GM21367 (cell line): ENCODE measurements at regions not wholly inside any gene's neighbourhood (a gene's known extent, or its start where the extent isn't known, plus 50 kb on each side); places are given as distances from the start of the nearest gene placed in this dataset.
A peak's percentile ranks its signal among the peaks of the same experiment; 100 is the strongest.

Experiments
- ATAC-seq: cut with Tn5 transposase; IDR thresholded peaks from one replicate; pipeline ENCODE4 v1.9.1; 2021; ENCODE audit not compliant: unreplicated experiment

GRCh38 chr10:55274367-55274766, 473.3 kb upstream of the PCDH15 start:
- no peak for ATAC-seq

- ATAC-seq, result no peak
Measured at GRCh38 chr10:55273946-55274345, 472.9 kb upstream of the PCDH15 start.

- no peak for ATAC-seq
Measured at GRCh38 chr10:55272886-55273285, 471.9 kb upstream of the PCDH15 start.

- no peak for ATAC-seq
Measured at GRCh38 chr10:55266797-55267196, 465.8 kb upstream of the PCDH15 start.

GRCh38 chr10:55263327-55263726, 462.3 kb upstream of the PCDH15 start:
- no peak for ATAC-seq

GRCh38 chr10:55242544-55242943, 441.5 kb upstream of the PCDH15 start:
- no peak for ATAC-seq

GRCh38 chr10:55237462-55237861, 436.4 kb upstream of the PCDH15 start:
- ATAC-seq, result no peak

GRCh38 chr10:55233505-55233904, 432.5 kb upstream of the PCDH15 start:
- peak; percentile 98 for ATAC-seq

- ATAC-seq, result no peak
Measured at GRCh38 chr10:55233090-55233489, 432.1 kb upstream of the PCDH15 start.

- no peak for ATAC-seq
Measured at GRCh38 chr10:55232553-55232952, 431.5 kb upstream of the PCDH15 start.

GRCh38 chr10:55227967-55228366, 426.9 kb upstream of the PCDH15 start:
- ATAC-seq, result no peak

- ATAC-seq, result no peak
Measured at GRCh38 chr10:55224007-55224781, 423.2 kb upstream of the PCDH15 start.

- ATAC-seq, result no peak
Measured at GRCh38 chr10:55223352-55223751, 422.3 kb upstream of the PCDH15 start.

- ATAC-seq, result no peak
Measured at GRCh38 chr10:55220975-55221374, 419.9 kb upstream of the PCDH15 start.

GRCh38 chr10:55215699-55216098, 414.7 kb upstream of the PCDH15 start:
- ATAC-seq, result no peak

- no peak for ATAC-seq
Measured at GRCh38 chr10:55214608-55215007, 413.6 kb upstream of the PCDH15 start.

GRCh38 chr10:55212051-55212450, 411.0 kb upstream of the PCDH15 start:
- ATAC-seq, result no peak

GRCh38 chr10:55203874-55204273, 402.8 kb upstream of the PCDH15 start:
- no peak for ATAC-seq

GRCh38 chr10:55203319-55203718, 402.3 kb upstream of the PCDH15 start:
- ATAC-seq, result no peak

GRCh38 chr10:55200020-55200419, 399.0 kb upstream of the PCDH15 start:
- no peak for ATAC-seq

GRCh38 chr10:55191236-55191860, 390.3 kb upstream of the PCDH15 start:
- no peak for ATAC-seq

- no peak for ATAC-seq
Measured at GRCh38 chr10:55183993-55184392, 383.0 kb upstream of the PCDH15 start.

GRCh38 chr10:55180357-55180756, 379.3 kb upstream of the PCDH15 start:
- ATAC-seq, result no peak
